HG02623 (cell line): ENCODE measurements at regions not wholly inside any gene's neighbourhood (a gene's known extent, or its start where the extent isn't known, plus 50 kb on each side); places are given as distances from the start of the nearest gene placed in this dataset.
"Not testable (repeated sequence)": the region's sequence is repeated elsewhere in the genome, so short reads cannot be mapped to it uniquely, and the experiment has no call there.

ENCODE experiments used
- ATAC-seq: cut with Tn5 transposase; IDR thresholded peaks from one replicate; pipeline ENCODE4 v1.9.1; 2021; ENCODE audit warnings: moderate library complexity; ENCODE audit not compliant: unreplicated experiment

- ATAC-seq: no peak
These were observed 334.8 kb downstream of the TEX13C start for GRCh38 chrX:125654501-125654900.

GRCh38 chrX:125673758-125674157 is 354.1 kb downstream of the TEX13C start:
- ATAC-seq: no peak

GRCh38 chrX:125678258-125678657 is 358.6 kb downstream of the TEX13C start:
- ATAC-seq: no peak

GRCh38 chrX:125680366-125680765 is 360.7 kb downstream of the TEX13C start:
- ATAC-seq: no peak

- ATAC-seq: peak; percentile 26
These were observed 361.4 kb downstream of the TEX13C start for GRCh38 chrX:125681058-125681457.

- ATAC-seq: peak; percentile 86
These were observed 361.8 kb downstream of the TEX13C start for GRCh38 chrX:125681507-125681906.

- ATAC-seq: not testable (repeated sequence)
These were observed 370.9 kb downstream of the TEX13C start for GRCh38 chrX:125690522-125690921.

GRCh38 chrX:125694171-125694570 is 374.5 kb downstream of the TEX13C start:
- ATAC-seq: no peak

GRCh38 chrX:125709074-125709473 is 389.4 kb downstream of the TEX13C start:
- no peak for ATAC-seq

- ATAC-seq: no peak
These were observed 389.9 kb downstream of the TEX13C start for GRCh38 chrX:125709532-125709931.

- no peak for ATAC-seq
These were observed 390.9 kb downstream of the TEX13C start for GRCh38 chrX:125710403-125711062.

- ATAC-seq: no peak
These were observed 391.4 kb downstream of the TEX13C start for GRCh38 chrX:125711103-125711502.

GRCh38 chrX:125713633-125714032 is 394.0 kb downstream of the TEX13C start:
- no peak for ATAC-seq

GRCh38 chrX:125727117-125727516 is 407.4 kb downstream of the TEX13C start:
- ATAC-seq: no peak

GRCh38 chrX:125736008-125736729 is 416.5 kb downstream of the TEX13C start:
- no peak for ATAC-seq

- ATAC-seq: no peak
These were observed 423.1 kb downstream of the TEX13C start for GRCh38 chrX:125742811-125743210.

GRCh38 chrX:125744914-125745313 is 421.2 kb downstream of the DCAF12L2 start:
- ATAC-seq: no peak

GRCh38 chrX:125757794-125758564 is 408.1 kb downstream of the DCAF12L2 start:
- ATAC-seq: no peak

GRCh38 chrX:125758819-125759218 is 407.3 kb downstream of the DCAF12L2 start:
- ATAC-seq: no peak

GRCh38 chrX:125762954-125763353 is 403.1 kb downstream of the DCAF12L2 start:
- ATAC-seq: no peak

GRCh38 chrX:125765347-125765746 is 400.7 kb downstream of the DCAF12L2 start:
- ATAC-seq: no peak

GRCh38 chrX:125769628-125770027 is 396.5 kb downstream of the DCAF12L2 start:
- ATAC-seq: no peak
